GM23338 (cell line): ENCODE measurements at regions not wholly inside any gene's neighbourhood (a gene's known extent, or its start where the extent isn't known, plus 50 kb on each side); places are given as distances from the start of the nearest gene placed in this dataset. TPM values are rescaled to one million over a fixed set of nuclear protein-coding genes. Genes with fewer than 3 reads are reported as not detected.

ENCODE experiments used
- ATAC-seq: fragments of 200-7000 bp; cut with Tn5 transposase; 3 replicates; pipeline ENCODE4 v1.9.1; 2020
- DNase-seq: peaks from one replicate; pipeline ENCODE4 v3.0.0-alpha.2; 2015; ENCODE audit warnings: low spot score
- H2AFZ ChIP-seq: fragments of 200-600 bp; sonication (generic); 2 replicates; pipeline ENCODE4 v1.8.0; 2016; ENCODE audit warnings: antibody characterized with exemption, mild to moderate bottlenecking, moderate library complexity
- H3F3A ChIP-seq: fragments of 200-600 bp; sonication (generic); replicated peaks from 2 replicates; pipeline ENCODE4 v1.8.0; 2017; ENCODE audit warnings: antibody characterized with exemption, mixed run types, low read depth
- H3K27ac ChIP-seq: fragments of 200-600 bp; sonication (generic); 2 replicates; pipeline ENCODE4 v1.6.1; 2016; ENCODE audit warnings: low read depth
- H3K27me3 ChIP-seq: fragments of 200-600 bp; sonication (generic); 2 replicates; pipeline ENCODE4 v1.8.0; 2016; ENCODE audit warnings: mild to moderate bottlenecking, mixed run types, moderate library complexity; ENCODE audit not compliant: insufficient read depth
- H3K36me3 ChIP-seq: fragments of 200-600 bp; sonication (generic); 2 replicates; pipeline ENCODE4 v1.8.0; 2016; ENCODE audit warnings: mild to moderate bottlenecking; ENCODE audit not compliant: insufficient read depth
- H3K4me1 ChIP-seq: fragments of 200-600 bp; sonication (generic); 2 replicates; pipeline ENCODE4 v1.8.0; 2016; ENCODE audit warnings: mild to moderate bottlenecking, moderate library complexity; ENCODE audit not compliant: insufficient read depth
- H3K4me2 ChIP-seq: fragments of 200-600 bp; sonication (generic); 2 replicates; pipeline ENCODE4 v1.7.1; 2017; ENCODE audit warnings: mixed run types
- H3K4me3 ChIP-seq: fragments of 200-600 bp; sonication (generic); 2 replicates; pipeline ENCODE4 v1.6.1; 2016; ENCODE audit warnings: mixed run types
- H3K79me2 ChIP-seq: fragments of 200-600 bp; sonication (generic); replicated peaks from 2 replicates; pipeline ENCODE4 v1.8.0; 2017; ENCODE audit warnings: mild to moderate bottlenecking; ENCODE audit not compliant: insufficient read depth
- H3K9me2 ChIP-seq: fragments of 200-600 bp; sonication (generic); 2 replicates; pipeline ENCODE4 v1.8.0; 2017; ENCODE audit not compliant: insufficient read depth
- H4K20me1 ChIP-seq: fragments of 200-600 bp; sonication (generic); replicated peaks from 2 replicates; pipeline ENCODE4 v1.8.0; 2017; ENCODE audit warnings: mild to moderate bottlenecking; ENCODE audit not compliant: insufficient read depth
- H3K27ac Mint-ChIP-seq: 2 replicates; pipeline ENCODE4 v1.8.0; 2020; ENCODE audit warnings: inconsistent platforms, mild to moderate bottlenecking, moderate library complexity, mixed read lengths
- H3K27me3 Mint-ChIP-seq: 3 replicates; pipeline ENCODE4 v1.8.0; 2022; ENCODE audit warnings: low read depth, mild to moderate bottlenecking, moderate library complexity, mixed read lengths, inconsistent platforms; ENCODE audit not compliant: insufficient read depth, poor library complexity
- H3K36me3 Mint-ChIP-seq: 3 replicates; pipeline ENCODE4 v1.8.0; 2021; ENCODE audit warnings: low read depth, mild to moderate bottlenecking, inconsistent platforms, moderate library complexity, mixed read lengths
- H3K4me1 Mint-ChIP-seq: 3 replicates; pipeline ENCODE4 v1.8.0; 2020; ENCODE audit warnings: mild to moderate bottlenecking, inconsistent platforms, mixed read lengths
- H3K4me3 Mint-ChIP-seq: 3 replicates; pipeline ENCODE4 v1.8.0; 2021; ENCODE audit warnings: moderate library complexity, mild to moderate bottlenecking, inconsistent platforms, mixed read lengths
- H3K9me3 Mint-ChIP-seq: 3 replicates; pipeline ENCODE4 v1.8.0; 2020; ENCODE audit warnings: moderate library complexity, mild to moderate bottlenecking, inconsistent platforms, mixed read lengths
- NANOG ChIP-seq: IDR thresholded peaks from 2 replicates; pipeline ENCODE4 v1.6.1; 2016; ENCODE audit warnings: antibody characterized with exemption, borderline replicate concordance
- small RNA-seq: library from RNA; depleted of rRNA; stranded (forward); fragments of <200 nt; gene quantifications from one replicate; pipeline ENCODE3, GENCODE V24; 2014; ENCODE audit warnings: low replicate concordance

DNA sequence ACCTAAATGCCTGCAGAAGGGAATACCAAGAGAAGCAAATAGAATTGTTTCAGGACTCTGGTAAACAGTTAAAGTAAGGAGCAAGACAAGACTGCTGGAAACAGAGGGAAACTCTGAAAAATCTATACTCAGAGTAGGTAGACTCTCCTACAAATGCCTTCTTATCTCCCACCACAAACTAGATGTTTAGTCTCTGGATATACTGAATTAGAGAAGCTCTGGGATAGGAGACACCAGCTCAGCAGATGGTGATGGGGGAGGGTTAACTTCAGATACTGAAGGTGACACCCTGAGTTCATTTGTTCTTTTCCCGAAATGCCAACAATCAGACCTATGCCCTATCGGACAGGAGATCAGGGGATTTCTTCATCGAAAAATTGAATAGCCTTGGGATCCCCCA is 54.1 kb upstream of the CHD1 start:
- no peaks in the 10 kb centered on the region for H4K20me1 ChIP-seq
- H3K27ac Mint-ChIP-seq, result no peak overlapping the region
- no peak overlapping the region for H3K4me3 Mint-ChIP-seq
- ATAC-seq (no peak), DNase-seq (no peak)
- H3K4me1 Mint-ChIP-seq, result no peaks in the 10 kb centered on the region
- TF ChIP-seq NANOG, result no peak
- no peak overlapping the region for H3K4me3 ChIP-seq
- H3K4me1 ChIP-seq, result no peaks in the 10 kb centered on the region
- H3K79me2 ChIP-seq, result no peaks in the 10 kb centered on the region
- no peak overlapping the region for H3K4me2 ChIP-seq
- H3K36me3 Mint-ChIP-seq, result no peaks in the 10 kb centered on the region
- no peaks in the 10 kb centered on the region for H3K27me3 Mint-ChIP-seq
- no peak overlapping the region for H3K27ac ChIP-seq
- H3K27me3 ChIP-seq, result no peaks in the 10 kb centered on the region
- H3K9me3 Mint-ChIP-seq, result no peaks in the 10 kb centered on the region
- H3K36me3 ChIP-seq, result no peaks in the 10 kb centered on the region
- no peaks in the 10 kb centered on the region for H3F3A ChIP-seq
- no peaks in the 10 kb centered on the region for H3K9me2 ChIP-seq
- no peak overlapping the region for H2AFZ ChIP-seq

Small RNA genes in the stretch of these regions (small RNA-seq; reads per million reads assigned to genes)
- not detected for gene MTND4LP5
- not detected for gene RF00019
- not detected for gene RNU6-1119P
